ENCODE measurements at regions not wholly inside any gene's neighbourhood (a gene's known extent, or its start where the extent isn't known, plus 50 kb on each side); places are given as distances from the start of the nearest gene placed in this dataset.

GRCh38 chr2:133690780-133691179 lies 122.5 kb upstream of the NCKAP5 start:
- Mint-ChIP-seq H3K36me3 (ENCODE audit: low read depth) (no peaks in the 10 kb centered on the region), H3K4me1 (no peaks in the 10 kb centered on the region), H3K27ac (no peak overlapping the region), H3K9me3 (peaks cover 9% of the 10 kb centered on the region), H3K27me3 (ENCODE audit: insufficient read depth) (peaks cover 14% of the 10 kb centered on the region), H3K4me3 (no peak overlapping the region)
- Histone ChIP-seq H3K9ac (ENCODE audit: extremely low read depth, low read length, poor library complexity, severe bottlenecking) (no peak overlapping the region), H3K4me1 (ENCODE audit: control insufficient read depth, insufficient read depth, low read length) (no peaks in the 10 kb centered on the region), H3K27ac (ENCODE audit: low read depth, low read length) (no peak overlapping the region), H3K27me3 (ENCODE audit: control insufficient read depth, insufficient read depth, low read length, poor library complexity, severe bottlenecking) (peaks cover 9% of the 10 kb centered on the region), H3K4me3 (ENCODE audit: low read length) (no peak overlapping the region), H3K9me3 (ENCODE audit: control insufficient read depth, low read length) (no peaks in the 10 kb centered on the region), H3K36me3 (ENCODE audit: control insufficient read depth, insufficient read depth, low read length) (no peaks in the 10 kb centered on the region)
- 80 to 83% methylated on average over 1 to 3 of the region's 3 CpGs for WGBS, 2 experiments (ENCODE audit: insufficient coverage in 1 of 2, insufficient read length in 1 of 2)
- no peak for DNase-seq
- no peak for TF ChIP-seq CTCF (conservative IDR thresholded peaks at IDR 0.05)

GRCh38 chr2:133691336-133691735 lies 123.1 kb upstream of the NCKAP5 start:
- no peaks in the 10 kb centered on the region for H3K36me3 Mint-ChIP-seq (ENCODE audit: low read depth)
- H3K27ac Mint-ChIP-seq: no peak overlapping the region
- H3K4me3 ChIP-seq (ENCODE audit: low read length): no peak overlapping the region
- TF ChIP-seq CTCF (conservative IDR thresholded peaks at IDR 0.05): no peak
- no peaks in the 10 kb centered on the region for H3K4me1 ChIP-seq (ENCODE audit: control insufficient read depth, insufficient read depth, low read length)
- H3K9me3 ChIP-seq (ENCODE audit: control insufficient read depth, low read length): no peaks in the 10 kb centered on the region
- no peak for DNase-seq
- peaks cover 9% of the 10 kb centered on the region for H3K27me3 ChIP-seq (ENCODE audit: control insufficient read depth, insufficient read depth, low read length, poor library complexity, severe bottlenecking)
- H3K9me3 Mint-ChIP-seq: peaks cover 9% of the 10 kb centered on the region
- no peak overlapping the region for H3K27ac ChIP-seq (ENCODE audit: low read depth, low read length)
- WGBS, 2 experiments (ENCODE audit: insufficient coverage in 1 of 2, insufficient read length in 1 of 2): 61 to 88% methylated on average over 2 of the region's 2 CpGs
- no peak overlapping the region for H3K9ac ChIP-seq (ENCODE audit: extremely low read depth, low read length, poor library complexity, severe bottlenecking)
- peaks cover under 1% of the 10 kb centered on the region for H3K4me1 Mint-ChIP-seq
- H3K27me3 Mint-ChIP-seq (ENCODE audit: insufficient read depth): peaks cover 14% of the 10 kb centered on the region
- no peak overlapping the region for H3K4me3 Mint-ChIP-seq
- H3K36me3 ChIP-seq (ENCODE audit: control insufficient read depth, insufficient read depth, low read length): no peaks in the 10 kb centered on the region

- whole genome bisulfite sequencing, 2 experiments (ENCODE audit: insufficient coverage in 1 of 2, insufficient read length in 1 of 2): 75 to 80% methylated on average over 1 of the region's 1 CpG
- Mint-ChIP-seq H3K4me1 (peaks cover 8% of the 10 kb centered on the region), H3K9me3 (peaks cover 4% of the 10 kb centered on the region), H3K27ac (no peak overlapping the region), H3K36me3 (ENCODE audit: low read depth) (no peaks in the 10 kb centered on the region), H3K27me3 (ENCODE audit: insufficient read depth) (no peaks in the 10 kb centered on the region), H3K4me3 (no peak overlapping the region)
- Histone ChIP-seq H3K4me3 (ENCODE audit: low read length) (no peak overlapping the region), H3K36me3 (ENCODE audit: control insufficient read depth, insufficient read depth, low read length) (no peaks in the 10 kb centered on the region), H3K9me3 (ENCODE audit: control insufficient read depth, low read length) (peaks cover 10% of the 10 kb centered on the region), H3K4me1 (ENCODE audit: control insufficient read depth, insufficient read depth, low read length) (peaks cover 8% of the 10 kb centered on the region), H3K27me3 (ENCODE audit: control insufficient read depth, insufficient read depth, low read length, poor library complexity, severe bottlenecking) (no peaks in the 10 kb centered on the region), H3K27ac (ENCODE audit: low read depth, low read length) (no peak overlapping the region), H3K9ac (ENCODE audit: extremely low read depth, low read length, poor library complexity, severe bottlenecking) (no peak overlapping the region)
- TF ChIP-seq CTCF (conservative IDR thresholded peaks at IDR 0.05): no peak
- DNase-seq: no peak
These were observed 137.0 kb upstream of the NCKAP5 start for GRCh38 chr2:133705287-133705686.
